Right lobe of liver (tissue), 4 donors: ENCODE measurements at regions not wholly inside any gene's neighbourhood (a gene's known extent, or its start where the extent isn't known, plus 50 kb on each side); places are given as distances from the start of the nearest gene placed in this dataset.

ENCODE experiments used
- CTCF ChIP-seq, 4 donors: fragments of 200-600 bp in 3 of 4; fragments of 450-650 bp in 1 of 4; IDR thresholded peaks; one replicate each; pipeline versions ENCODE4 v1.5.1 to v1.8.0; 2016 to 2022; ENCODE audit warnings: antibody characterized with exemption in 4 of 4, mild to moderate bottlenecking in 2 of 4
- POLR2A ChIP-seq: fragments of 450-650 bp; IDR thresholded peaks from one replicate; pipeline ENCODE4 v1.6.1; 2017; ENCODE audit warnings: antibody characterized with exemption, mild to moderate bottlenecking
- donor health status: DM: no; HTN: no; CAD: no.
- donor health status: DM: no; HTN: no; CAD: no.
- donor health status: DM: no; HTN: yes; CAD: no.

- TF ChIP-seq CTCF (IDR thresholded peaks at IDR 0.05), result no peak
- TF ChIP-seq POLR2A, result no peak
Measured at GRCh38 chr2:219828127-219828526, 200.7 kb downstream of the SLC4A3 start.
